ENCODE measurements at regions not wholly inside any gene's neighbourhood (a gene's known extent, or its start where the extent isn't known, plus 50 kb on each side); places are given as distances from the start of the nearest gene placed in this dataset.
"Not testable (repeated sequence)": the region's sequence is repeated elsewhere in the genome, so short reads cannot be mapped to it uniquely, and the experiment has no call there.

DNA sequence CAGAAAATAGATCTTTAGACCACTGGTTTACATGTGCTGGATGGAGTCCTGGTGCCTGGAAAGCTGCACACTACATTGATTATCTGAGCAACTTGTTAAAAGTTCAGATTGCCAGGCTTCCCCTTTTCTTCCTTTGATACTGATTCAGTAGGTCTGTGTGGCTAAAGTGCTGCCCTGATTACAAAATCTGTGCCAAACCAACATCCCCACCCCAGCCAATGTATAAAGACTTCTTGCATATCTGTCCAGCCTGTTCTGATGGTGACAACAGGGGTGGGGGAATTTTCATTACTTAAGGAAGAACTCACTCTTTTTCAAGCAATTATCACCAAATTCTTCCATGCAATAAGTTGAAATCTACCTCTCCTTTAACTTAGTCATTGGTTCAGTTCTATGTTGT is 135.5 kb downstream of the TNFSF18 start:
- no peak for DNase-seq (ENCODE audit: low read depth)

DNA sequence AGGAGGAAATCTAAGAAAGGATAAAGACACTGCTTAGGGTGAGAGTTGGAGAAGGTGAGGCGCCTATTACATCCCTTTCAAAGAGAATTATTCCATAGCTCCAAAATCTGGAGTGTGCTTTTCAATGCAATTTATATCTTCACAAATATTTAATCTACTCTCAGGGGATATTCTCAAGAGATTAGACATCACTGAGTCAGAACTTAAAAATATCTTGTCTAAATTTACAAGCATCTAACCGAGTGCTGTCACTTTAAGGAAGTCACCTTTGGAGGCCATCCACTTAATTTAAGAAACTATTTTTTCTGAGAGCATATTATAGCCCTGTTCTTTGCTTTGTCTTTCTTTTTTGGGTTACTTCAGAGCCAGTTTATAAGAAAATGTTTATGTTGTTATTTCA is 134.6 kb downstream of the TNFSF18 start:
- no peak for DNase-seq (ENCODE audit: low read depth)

DNA sequence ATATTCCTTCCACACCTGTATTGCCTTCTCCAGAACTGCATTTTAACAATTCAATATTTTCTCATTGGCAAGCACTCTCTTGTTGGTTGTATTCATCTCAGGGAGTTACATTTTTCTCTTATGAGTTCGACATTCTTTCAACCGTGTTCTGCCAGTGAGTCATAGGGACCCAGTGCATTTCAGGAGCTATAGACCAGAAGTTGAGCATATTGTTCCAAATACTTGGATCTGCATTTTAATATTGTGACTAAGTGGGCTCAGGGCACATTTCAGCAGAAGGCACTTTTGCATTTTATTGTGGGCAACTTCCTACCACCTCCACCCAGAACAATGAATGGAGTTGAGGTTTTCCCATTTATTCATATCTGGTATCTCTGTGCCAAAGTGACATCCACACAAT is 132.8 kb downstream of the TNFSF18 start:
- peak; percentile 69 for DNase-seq (ENCODE audit: low read depth)

DNA sequence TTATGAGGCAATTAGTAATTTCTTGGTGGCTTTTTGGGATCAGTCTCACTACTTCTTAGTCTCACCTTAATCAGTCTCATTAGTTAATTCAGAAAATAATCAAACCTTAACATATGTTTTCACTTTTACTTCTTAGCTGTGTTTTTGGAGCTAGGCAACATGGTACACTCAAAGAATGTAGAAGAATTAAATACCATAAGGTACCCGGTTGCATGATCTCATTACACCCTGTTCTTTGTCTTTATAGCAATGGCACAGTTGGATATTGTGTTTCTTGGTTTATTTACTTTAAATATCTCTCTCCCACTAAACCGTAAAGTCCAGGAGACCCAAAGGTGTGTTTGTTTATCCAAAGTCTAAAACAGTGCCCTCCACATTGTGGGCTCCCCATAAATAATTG is 132.3 kb downstream of the TNFSF18 start:
- DNase-seq (ENCODE audit: low read depth), result no peak

DNA sequence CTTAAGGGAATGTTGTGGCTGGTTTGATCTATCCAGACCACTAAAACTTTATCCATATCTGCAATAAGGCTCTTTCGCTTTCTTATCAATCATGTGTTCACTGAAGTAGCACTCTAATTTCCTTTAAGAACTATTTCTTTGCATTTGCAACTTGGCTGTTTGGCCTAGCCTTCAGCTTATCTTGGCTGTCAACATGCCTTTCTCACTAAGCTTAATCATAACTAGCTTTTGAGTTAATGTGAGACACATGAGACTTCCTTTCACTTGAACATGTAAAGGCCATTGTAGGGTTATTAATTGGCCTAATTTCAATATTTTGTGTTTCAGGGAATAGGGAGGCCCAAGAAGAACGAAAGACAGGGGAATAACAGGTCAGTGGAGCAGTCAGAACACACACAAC is 124.7 kb downstream of the TNFSF18 start:
- DNase-seq (ENCODE audit: low read depth), result no peak

DNA sequence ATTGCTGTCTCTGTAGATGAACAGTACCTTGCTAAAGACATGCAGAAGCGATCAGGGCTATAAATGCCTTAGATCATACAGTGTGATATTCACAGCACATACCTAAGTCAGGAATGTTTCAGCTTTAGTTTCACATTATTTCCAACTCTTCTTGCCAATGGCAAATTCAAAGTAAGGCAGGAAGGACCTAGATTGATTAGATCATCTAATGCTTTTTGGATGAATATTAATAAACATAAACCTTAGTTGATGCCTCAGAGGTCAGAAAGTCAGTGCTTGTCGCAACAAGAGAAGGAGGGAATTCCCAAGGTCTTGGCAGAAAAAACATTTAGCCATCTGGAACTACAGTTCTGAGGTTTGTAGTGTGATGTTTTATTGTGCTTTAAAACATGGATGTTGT is 122.3 kb downstream of the TNFSF18 start:
- DNase-seq (ENCODE audit: low read depth), result no peak

DNA sequence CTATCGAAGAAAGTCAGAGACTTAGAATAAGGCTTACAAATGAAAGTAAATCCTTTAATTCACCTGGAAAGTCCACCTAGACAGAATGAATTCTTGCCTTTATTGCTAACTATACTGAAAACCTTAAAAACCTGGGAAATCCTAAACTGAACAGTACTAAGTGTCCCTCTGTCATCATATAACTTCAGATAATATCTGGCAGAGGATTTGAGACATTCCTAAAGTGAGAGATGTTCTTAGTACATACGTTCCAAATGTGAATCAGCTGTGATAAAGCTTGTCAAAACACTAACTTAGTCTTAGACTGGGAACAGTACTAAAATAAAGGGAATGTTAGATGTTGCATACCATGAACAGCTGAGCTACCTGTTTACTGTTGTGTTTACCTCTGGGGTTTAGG is 121.7 kb downstream of the TNFSF18 start:
- no peak for DNase-seq (ENCODE audit: low read depth)

DNA sequence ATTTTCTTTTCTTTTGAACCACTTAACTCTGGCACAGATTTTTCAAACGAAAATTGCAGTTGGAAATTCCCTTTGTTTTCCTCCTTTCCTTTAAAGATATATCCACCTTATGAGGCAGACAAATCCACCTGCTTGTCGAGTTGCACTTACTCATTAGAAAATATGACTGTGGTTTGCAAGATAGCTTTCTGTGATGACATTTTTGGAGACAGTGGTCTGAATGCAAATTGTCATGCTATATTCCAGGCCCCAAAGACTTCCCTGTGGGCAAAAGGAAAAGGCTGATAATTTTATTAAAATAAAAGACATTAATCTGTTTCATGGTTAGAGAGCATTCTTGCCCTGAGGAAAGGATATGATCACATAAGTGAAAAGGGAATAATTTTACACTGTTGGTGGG is 120.6 kb downstream of the TNFSF18 start:
- DNase-seq (ENCODE audit: low read depth), result no peak

DNA sequence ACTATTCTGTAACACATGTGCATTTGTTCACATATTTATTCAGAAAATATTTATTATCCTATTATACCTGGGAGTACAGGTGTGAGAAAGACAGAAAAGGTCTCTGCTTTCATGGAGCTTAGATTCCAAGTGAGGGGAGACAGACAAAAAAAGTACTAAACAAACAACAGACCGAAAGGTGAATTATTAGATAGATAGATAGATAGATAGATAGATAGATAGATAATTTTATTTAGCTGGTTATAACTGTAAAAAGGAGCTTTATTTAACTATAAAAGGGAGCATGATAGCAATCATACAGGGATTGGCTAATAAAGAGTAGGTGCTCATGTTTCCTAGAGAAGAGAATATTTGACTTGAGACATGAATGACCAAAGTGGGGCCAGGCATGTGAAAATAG is 119.4 kb downstream of the TNFSF18 start:
- DNase-seq (ENCODE audit: low read depth), result no peak

DNA sequence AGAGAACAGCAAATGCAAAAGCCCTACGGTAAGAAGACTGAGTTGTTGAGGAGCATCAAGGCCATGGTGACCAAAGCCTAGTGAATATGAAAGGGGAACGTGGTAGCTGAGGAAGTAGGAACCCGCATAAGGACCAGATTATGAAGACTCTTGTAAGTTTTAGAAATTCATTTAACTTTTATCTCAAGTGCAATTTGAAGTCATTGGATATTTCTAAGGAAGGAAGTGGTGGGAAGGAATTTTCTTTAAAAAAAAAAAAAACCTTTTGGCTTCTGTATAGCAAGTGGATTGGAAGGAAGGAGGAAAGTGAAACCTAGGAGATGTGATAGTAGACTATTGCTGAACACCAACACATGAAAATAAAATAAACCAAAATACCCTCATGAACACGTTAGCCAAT is 119.0 kb downstream of the TNFSF18 start:
- no peak for DNase-seq (ENCODE audit: low read depth)

DNA sequence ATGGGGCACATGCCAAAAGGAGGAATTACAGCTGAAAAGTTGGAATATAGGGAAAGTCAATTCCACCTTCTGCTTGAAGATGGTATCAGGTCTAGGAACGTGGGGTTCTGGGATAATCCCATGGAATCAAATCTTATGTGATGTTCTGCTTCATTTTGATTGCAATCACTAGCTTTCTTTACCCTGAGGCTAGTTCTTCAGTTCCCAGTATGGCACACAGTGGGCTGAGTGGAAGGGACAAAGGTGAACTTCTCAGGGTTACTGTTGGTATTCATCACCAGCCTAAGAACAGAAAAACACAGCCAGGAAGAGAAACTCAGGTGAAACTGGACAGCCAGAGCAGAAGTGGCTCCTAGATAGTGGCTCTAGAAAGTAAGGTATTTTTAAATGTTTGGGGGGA is 117.8 kb downstream of the TNFSF18 start:
- no peak for DNase-seq (ENCODE audit: low read depth)

DNA sequence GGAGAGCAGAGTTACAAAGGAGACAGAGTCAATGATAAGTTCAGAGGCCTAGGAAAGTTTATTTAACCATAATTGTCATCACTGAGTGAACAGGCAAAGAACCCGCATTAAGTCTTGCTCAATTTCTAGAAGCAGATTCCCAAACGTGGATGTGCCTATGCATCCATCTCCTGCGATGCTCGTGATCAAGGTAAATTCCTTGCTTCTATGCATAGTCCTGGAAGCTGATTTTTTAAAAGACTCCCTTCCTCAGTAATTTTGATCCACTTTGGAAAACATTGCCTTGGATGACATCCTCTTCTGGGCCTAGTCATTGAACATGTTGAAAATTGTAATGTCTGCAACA is 116.4 kb downstream of the TNFSF18 start:
- DNase-seq (ENCODE audit: low read depth), result no peak

DNA sequence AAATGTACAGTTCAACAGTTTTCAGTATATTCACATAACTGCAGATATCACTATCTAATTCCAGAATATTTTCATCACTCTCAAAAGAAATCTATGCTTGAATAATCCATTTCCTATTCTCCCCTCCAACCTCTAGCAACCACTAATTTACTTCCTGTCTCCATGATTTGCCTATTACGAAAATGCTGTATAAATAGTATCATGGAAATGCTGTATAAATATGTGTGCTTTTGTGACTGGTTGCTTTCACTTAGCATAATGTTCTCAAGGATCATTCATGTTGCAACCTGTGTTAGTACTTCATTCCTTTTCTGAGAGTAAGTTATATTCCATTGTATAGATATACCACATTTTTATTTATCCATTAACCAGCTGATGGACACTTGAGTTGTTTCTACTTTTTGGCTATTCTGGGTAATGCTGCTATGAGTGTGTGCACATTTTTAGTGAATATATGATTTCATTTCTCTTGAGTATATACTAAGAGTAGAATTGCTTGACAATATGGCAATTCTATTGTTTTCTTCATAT is 115.6 kb downstream of the TNFSF18 start:
- no peak for DNase-seq (ENCODE audit: low read depth)

DNA sequence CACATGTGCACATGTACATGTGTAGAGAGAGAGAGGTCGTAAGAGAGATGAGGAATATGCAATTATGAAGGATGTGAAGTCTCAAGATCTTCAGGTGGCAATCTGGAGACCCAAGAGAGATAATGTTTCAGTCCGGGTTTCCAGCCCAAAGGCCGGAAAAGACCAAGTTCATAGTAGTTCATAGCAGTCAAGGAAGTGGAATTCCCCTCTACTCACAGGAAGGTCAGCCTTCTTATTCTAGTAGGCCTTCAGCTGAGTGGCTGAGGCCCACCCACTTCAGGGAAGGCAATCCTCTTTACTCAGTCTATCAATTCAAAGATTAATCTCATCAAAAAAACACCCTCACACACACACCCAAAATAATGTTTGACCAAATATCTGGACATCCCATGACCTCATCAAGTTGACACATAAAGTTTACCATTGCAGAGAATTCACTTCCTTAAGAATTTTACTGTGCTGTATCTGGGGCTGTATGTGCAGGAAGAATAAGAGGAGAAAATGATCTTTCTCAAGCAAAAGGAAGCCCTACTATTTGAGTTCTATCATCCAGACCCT is 114.6 kb downstream of the TNFSF18 start:
- DNase-seq (ENCODE audit: low read depth), result no peak

DNA sequence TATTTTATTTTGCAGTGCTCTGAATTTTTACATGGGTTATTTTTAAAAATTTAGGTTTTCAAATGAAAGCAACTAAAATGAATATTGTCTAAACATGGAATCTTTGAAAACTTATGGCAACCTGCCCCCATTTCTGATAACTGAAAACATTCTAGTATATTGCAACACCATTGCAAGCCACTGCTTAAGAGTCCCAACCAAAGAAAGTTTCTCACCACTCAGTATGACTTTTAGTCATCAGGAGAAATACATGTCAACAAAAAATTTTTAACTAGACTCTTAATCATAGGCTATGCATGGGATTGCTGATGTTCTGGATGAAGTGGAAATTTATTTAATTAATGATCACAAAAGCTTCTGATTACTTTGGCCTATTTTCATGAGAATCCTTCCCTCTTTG is 112.1 kb downstream of the TNFSF18 start:
- no peak for DNase-seq (ENCODE audit: low read depth)

DNA sequence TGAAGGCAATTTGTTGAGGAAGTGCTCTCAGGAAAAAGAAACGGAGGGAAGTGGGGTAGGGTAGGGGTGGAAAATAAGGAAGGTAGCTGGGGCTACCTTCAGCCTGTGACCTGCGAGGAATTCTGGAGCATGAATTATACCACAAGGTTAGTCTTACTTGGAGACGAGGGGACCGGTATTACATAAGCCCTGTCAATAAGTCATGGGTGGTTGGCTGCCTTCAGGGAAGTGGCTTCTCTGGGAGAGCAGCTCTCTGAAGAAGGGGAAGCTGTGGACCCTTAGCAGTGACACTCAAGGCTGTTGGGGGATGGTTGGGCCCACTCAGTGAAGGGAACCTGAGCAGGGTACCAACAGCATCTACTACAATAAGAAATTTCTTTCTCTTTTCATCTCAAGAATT is 111.3 kb downstream of the TNFSF18 start:
- no peak for DNase-seq (ENCODE audit: low read depth)

DNA sequence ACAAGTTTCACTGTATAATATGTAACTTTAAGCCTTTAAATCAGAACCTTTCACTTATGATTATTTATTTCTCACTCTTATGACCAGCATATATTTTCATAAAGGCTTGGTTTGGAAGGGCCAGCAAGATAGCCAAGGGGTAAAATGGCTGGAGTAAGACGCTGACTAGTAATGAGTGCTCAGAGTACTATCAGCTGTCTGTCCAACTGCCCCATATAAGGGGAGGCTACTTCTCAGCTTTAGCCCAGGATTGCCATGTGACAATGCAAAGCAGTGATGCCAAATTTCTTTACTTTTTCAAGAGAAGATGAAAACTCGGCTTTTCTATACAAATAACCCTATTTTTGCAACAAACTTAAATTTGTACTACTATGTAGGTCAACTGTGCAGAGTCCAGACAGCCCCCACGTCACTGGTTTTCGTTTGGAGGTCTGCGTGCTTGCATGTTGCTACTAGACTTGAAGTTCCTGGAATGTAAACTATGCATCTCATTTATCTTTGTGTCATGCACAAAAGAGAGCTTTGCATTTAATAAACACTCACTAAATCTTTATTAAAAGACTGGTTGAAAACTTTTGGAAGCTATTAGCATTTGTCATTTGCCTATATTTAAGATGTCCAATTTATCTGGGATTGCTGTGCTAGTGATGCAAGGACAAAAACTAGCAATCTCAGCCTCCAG is 110.4 kb downstream of the TNFSF18 start:
- no peak for DNase-seq (ENCODE audit: low read depth)

DNA sequence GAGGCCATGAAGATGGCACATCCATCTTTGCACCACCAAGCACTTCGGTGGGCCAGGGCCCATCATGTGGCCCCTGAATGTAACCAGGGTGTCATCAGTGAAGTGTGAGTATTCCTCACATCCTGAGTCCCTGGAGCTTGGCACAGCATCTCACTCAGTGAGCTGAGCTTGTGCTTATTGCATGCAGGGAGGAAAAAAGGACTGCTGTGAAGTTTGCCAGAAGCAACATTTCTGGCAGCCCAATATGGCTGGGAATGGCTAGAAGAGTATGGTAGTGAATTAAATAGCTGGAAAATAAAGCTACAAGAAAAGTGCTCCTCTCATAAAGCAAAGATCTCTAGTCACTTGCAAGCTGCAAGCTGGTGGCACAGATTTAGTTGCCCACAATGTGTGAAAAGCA is 109.3 kb downstream of the TNFSF18 start:
- DNase-seq (ENCODE audit: low read depth), result no peak

DNA sequence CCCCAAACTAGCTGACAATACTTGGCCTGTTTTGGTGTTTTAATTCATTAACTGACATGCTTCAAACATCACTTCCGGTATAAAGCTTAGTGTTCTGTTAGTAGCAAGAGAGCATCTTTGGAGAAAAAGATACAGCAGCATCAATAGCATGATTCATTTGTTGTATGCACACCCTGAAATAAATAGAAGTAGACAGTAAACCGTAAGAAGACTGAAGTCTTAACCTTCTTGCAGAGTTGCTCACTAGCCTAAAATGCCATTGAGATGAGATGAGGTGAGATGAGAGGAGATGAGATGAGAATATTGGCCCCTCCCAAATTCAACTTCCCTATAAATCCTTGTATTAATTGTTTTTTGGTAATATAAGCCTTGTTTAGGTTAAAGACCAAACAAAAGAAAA is 108.8 kb downstream of the TNFSF18 start:
- DNase-seq (ENCODE audit: low read depth), result no peak

DNA sequence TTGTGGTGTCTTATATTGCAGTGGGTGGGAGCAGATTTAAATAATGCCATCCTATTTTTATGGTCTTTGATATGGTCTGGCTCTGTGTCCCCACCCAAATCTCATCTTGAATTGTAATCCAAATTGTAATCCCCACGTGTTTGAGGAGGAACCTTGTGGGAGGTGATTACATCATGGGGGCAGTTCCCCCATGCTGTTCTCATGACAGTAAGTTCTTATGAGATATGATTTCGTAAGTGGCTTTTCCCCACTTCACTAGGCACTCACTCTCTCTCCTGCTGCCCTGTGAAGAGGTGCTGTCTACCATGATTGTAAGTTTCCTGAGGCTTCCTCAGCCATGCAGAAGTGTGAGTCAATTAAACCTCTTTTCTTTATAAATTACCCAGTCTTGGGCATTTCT is 107.6 kb downstream of the TNFSF18 start:
- DNase-seq (ENCODE audit: low read depth), result not testable (repeated sequence)

DNA sequence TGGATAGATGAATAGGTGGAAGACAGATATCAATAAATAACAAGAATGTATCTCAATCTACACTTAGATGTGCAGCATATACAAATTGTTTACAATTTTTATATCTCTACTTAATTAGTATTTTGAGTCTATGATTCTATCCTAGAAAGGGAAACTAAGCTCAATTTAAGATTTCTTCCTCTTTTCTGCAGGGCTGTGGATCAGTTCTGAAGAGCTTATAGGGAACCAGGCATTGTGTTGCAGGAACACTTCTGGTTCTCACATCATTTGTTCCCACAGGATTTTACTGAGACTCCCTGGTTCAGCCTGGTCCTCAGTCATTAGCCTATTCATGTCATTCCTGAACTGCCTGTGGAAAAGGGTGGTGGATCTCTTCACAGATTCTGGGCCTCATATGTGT is 105.8 kb downstream of the TNFSF18 start:
- no peak for DNase-seq (ENCODE audit: low read depth)

DNA sequence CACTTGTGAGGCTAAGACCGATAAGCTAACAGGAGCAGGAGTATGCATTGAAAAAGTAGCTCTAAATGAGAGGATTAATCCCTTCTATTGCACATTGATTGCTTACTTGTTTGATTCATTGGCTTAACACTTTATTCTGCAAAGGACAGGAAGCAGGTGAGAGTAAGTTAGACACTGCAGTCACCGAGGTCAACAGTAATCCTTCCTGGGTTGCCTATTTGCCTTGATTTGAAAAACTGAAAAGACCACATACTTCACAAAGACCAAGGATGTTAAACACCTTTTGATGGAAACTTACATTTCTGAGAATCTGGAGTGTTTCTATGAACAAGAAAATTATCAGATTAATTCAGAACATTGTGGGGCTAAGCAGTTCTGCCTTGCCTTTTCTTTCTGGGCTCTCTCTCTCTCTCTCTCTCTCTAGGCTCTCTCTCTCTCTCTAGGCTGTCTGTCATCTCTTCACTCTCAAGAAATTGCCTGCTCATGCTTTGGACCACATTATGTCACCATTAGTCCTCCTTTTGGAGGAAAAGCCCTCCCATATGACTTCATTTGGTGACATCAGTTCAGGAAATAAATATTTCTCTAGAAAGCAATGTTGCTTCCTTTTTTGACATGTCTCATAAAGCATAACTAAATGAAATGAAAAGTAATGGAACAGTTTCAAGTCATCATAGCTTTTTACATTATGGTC is 103.8 kb downstream of the TNFSF18 start:
- DNase-seq (ENCODE audit: low read depth), result peak; percentile 18

DNA sequence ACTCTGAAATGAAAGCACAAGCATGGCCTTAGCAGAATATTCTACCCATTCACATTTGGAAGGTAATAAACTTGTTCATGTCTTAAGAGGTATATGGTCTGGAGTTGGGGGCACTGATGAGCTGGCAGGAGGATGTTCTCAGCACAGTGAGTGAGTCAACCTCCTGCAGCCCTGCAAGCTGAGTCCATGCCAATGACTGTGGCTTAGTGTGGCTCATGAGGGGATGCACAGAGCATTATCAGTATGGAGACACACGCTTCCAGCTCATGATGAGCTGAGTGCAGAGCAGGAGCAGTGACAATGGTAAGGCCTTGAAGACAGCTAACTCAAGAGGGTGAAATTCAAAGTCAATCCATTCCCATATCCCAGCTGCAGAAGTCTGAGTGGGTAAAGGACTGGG is 102.3 kb downstream of the TNFSF18 start:
- DNase-seq (ENCODE audit: low read depth), result peak; percentile 49
